CD4-positive, alpha-beta memory T cell (primary cell): ENCODE measurements at regions not wholly inside any gene's neighbourhood (a gene's known extent, or its start where the extent isn't known, plus 50 kb on each side); places are given as distances from the start of the nearest gene placed in this dataset.
"Not testable (repeated sequence)": the region's sequence is repeated elsewhere in the genome, so short reads cannot be mapped to it uniquely, and the experiment has no call there.

Experiments used
- CTCF ChIA-PET: fragments of 350-600 bp; sonication (Branson Sonifier 250); formaldehyde crosslinking; loops from one replicate; lab custom pipeline; 2021; ENCODE audit warnings: inconsistent platforms; ENCODE audit not compliant: partially characterized antibody; lab: Charles Lee
- POLR2A ChIA-PET: fragments of 350-600 bp; sonication (Branson Sonifier 250); formaldehyde crosslinking; loops from one replicate; lab custom pipeline; 2021; ENCODE audit not compliant: partially characterized antibody; lab: Charles Lee
- DNase-seq, 5 donors: peaks; one replicate each; pipeline versions ENCODE4 v3.0.0 to v3.0.0-alpha.2; 2020 to 2022; ENCODE audit warnings: mixed read lengths in 1 of 5
- H3K27ac ChIP-seq: one replicate; pipeline ENCODE4 v1.7.0; 2013; ENCODE audit warnings: low read depth, low read length
- H3K27me3 ChIP-seq: 2 replicates; pipeline ENCODE4 v1.7.0; 2013; ENCODE audit warnings: mild to moderate bottlenecking, low read length, moderate library complexity; ENCODE audit not compliant: insufficient read depth
- H3K36me3 ChIP-seq: 2 replicates; pipeline ENCODE4 v1.7.0; 2013; ENCODE audit warnings: mild to moderate bottlenecking, low read length, moderate library complexity; ENCODE audit not compliant: insufficient read depth
- H3K4me1 ChIP-seq: 2 replicates; pipeline ENCODE4 v1.7.0; 2013; ENCODE audit warnings: mild to moderate bottlenecking, low read length, moderate library complexity; ENCODE audit not compliant: insufficient read depth
- H3K4me3 ChIP-seq, 2 donors: one replicate each; pipeline ENCODE4 v1.7.0; 2013; ENCODE audit warnings: low read length in 2 of 2, mild to moderate bottlenecking in 1 of 2
- H3K9me3 ChIP-seq, 2 donors: one replicate each; pipeline ENCODE4 v1.7.0; 2013; ENCODE audit warnings: low read length in 2 of 2, control low read depth in 1 of 2; ENCODE audit not compliant: control insufficient read depth in 1 of 2
- H3K27ac Mint-ChIP-seq, 7 donors: one replicate each; pipeline ENCODE4 v1.8.0; 2020 to 2021; ENCODE audit warnings: mixed read lengths in 7 of 7, mild to moderate bottlenecking in 6 of 7, inconsistent platforms in 3 of 7, moderate library complexity in 3 of 7
- H3K27me3 Mint-ChIP-seq, 2 donors: one replicate each; pipeline ENCODE4 v1.8.0; 2020 to 2021; ENCODE audit warnings: mixed read lengths in 2 of 2
- H3K36me3 Mint-ChIP-seq, 2 donors: one replicate each; pipeline ENCODE4 v1.8.0; 2020 to 2021; ENCODE audit warnings: mixed read lengths in 2 of 2, inconsistent platforms in 1 of 2, mild to moderate bottlenecking in 1 of 2
- H3K4me1 Mint-ChIP-seq, 4 donors: one replicate each; pipeline ENCODE4 v1.8.0; 2020 to 2021; ENCODE audit warnings: mixed read lengths in 4 of 4, mild to moderate bottlenecking in 1 of 4
- H3K4me3 Mint-ChIP-seq, 8 donors: one replicate each; pipeline ENCODE4 v1.8.0; 2020 to 2021; ENCODE audit warnings: mixed read lengths in 8 of 8, mild to moderate bottlenecking in 7 of 8, moderate library complexity in 6 of 8, inconsistent platforms in 3 of 8
- H3K9me3 Mint-ChIP-seq, 8 donors: one replicate each; pipeline ENCODE4 v1.8.0; 2020 to 2021; ENCODE audit warnings: mixed read lengths in 8 of 8, mild to moderate bottlenecking in 5 of 8, inconsistent platforms in 3 of 8, moderate library complexity in 1 of 8
- intact Hi-C: fragments of 100-400 bp; cut with micrococcal nuclease; formaldehyde crosslinking; loops from one replicate; pipeline ENCODE4 v1.15.1; 2023

- Histone ChIP-seq H3K9me3 (no peaks in the 10 kb centered on the region), H3K4me3 (no peak overlapping the region), H3K27me3 (no peaks in the 10 kb centered on the region), H3K4me1 (no peaks in the 10 kb centered on the region), H3K36me3 (no peaks in the 10 kb centered on the region), H3K27ac (no peak overlapping the region)
- no peak for DNase-seq
- no peaks in the 10 kb centered on the region for H3K36me3 Mint-ChIP-seq
- H3K27ac Mint-ChIP-seq = no peak overlapping the region
- ChIA-PET CTCF (no interaction called here), POLR2A (no interaction called here)
- peaks cover 4 to 13% of the 10 kb centered on the region in 2 donors for H3K27me3 Mint-ChIP-seq
- intact Hi-C loops = no loop called here
- H3K4me3 Mint-ChIP-seq = no peak overlapping the region
- H3K9me3 Mint-ChIP-seq = peaks cover 0 to 1% (median 0%) of the 10 kb centered on the region in 8 donors
- no peaks in the 10 kb centered on the region for H3K4me1 Mint-ChIP-seq
Observed at GRCh38 chr10:6796231-6796630, 216.2 kb upstream of the PRKCQ start.

GRCh38 chr10:6795541-6795940, 215.5 kb upstream of the PRKCQ start:
- H3K9me3 ChIP-seq = no peaks in the 10 kb centered on the region
- H3K27ac Mint-ChIP-seq = peak overlapping the region in 1 of 7 donors; percentile 44
- no peaks in the 10 kb centered on the region for H3K36me3 Mint-ChIP-seq
- no peaks in the 10 kb centered on the region for H3K4me1 ChIP-seq
- H3K4me3 ChIP-seq = no peak overlapping the region
- intact Hi-C loops = no loop called here
- POLR2A ChIA-PET = no interaction called here
- peaks cover 0 to 1% (median 0%) of the 10 kb centered on the region in 8 donors for H3K9me3 Mint-ChIP-seq
- no peaks in the 10 kb centered on the region for H3K4me1 Mint-ChIP-seq
- no peaks in the 10 kb centered on the region for H3K27me3 ChIP-seq
- no peak for DNase-seq
- peaks cover 4 to 9% of the 10 kb centered on the region in 2 donors for H3K27me3 Mint-ChIP-seq
- H3K4me3 Mint-ChIP-seq = no peak overlapping the region
- CTCF ChIA-PET = no interaction called here
- H3K27ac ChIP-seq = no peak overlapping the region
- no peaks in the 10 kb centered on the region for H3K36me3 ChIP-seq

GRCh38 chr10:6794841-6795240, 214.8 kb upstream of the PRKCQ start:
- intact Hi-C loops, DNase-seq, CTCF ChIA-PET, H3K27me3 Mint-ChIP-seq, H3K4me3 ChIP-seq, H3K36me3 ChIP-seq, H3K4me1 ChIP-seq, H3K4me1 Mint-ChIP-seq, H3K9me3 ChIP-seq, H3K27ac ChIP-seq, H3K36me3 Mint-ChIP-seq, H3K27me3 ChIP-seq, POLR2A ChIA-PET, H3K4me3 Mint-ChIP-seq, H3K9me3 Mint-ChIP-seq, H3K27ac Mint-ChIP-seq: not testable (repeated sequence)

- no peak overlapping the region for H3K4me3 ChIP-seq
- Mint-ChIP-seq H3K36me3 (no peaks in the 10 kb centered on the region), H3K4me1 (no peaks in the 10 kb centered on the region), H3K4me3 (no peak overlapping the region), H3K9me3 (peaks cover 0 to 1% (median 0%) of the 10 kb centered on the region in 8 donors), H3K27me3 (peaks cover 4 to 9% of the 10 kb centered on the region in 2 donors), H3K27ac (no peak overlapping the region)
- intact Hi-C loops = no loop called here
- no peaks in the 10 kb centered on the region for H3K27me3 ChIP-seq
- H3K36me3 ChIP-seq = no peaks in the 10 kb centered on the region
- no peak overlapping the region for H3K27ac ChIP-seq
- CTCF ChIA-PET = no interaction called here
- no peaks in the 10 kb centered on the region for H3K4me1 ChIP-seq
- H3K9me3 ChIP-seq = no peaks in the 10 kb centered on the region
- POLR2A ChIA-PET = no interaction called here
- no peak for DNase-seq
Observed at GRCh38 chr10:6794441-6794840, 214.4 kb upstream of the PRKCQ start.

GRCh38 chr10:6788731-6789130, 208.7 kb upstream of the PRKCQ start:
- Mint-ChIP-seq H3K27ac (no peak overlapping the region), H3K36me3 (no peaks in the 10 kb centered on the region), H3K4me3 (no peak overlapping the region), H3K9me3 (no peaks in the 10 kb centered on the region), H3K27me3 (peaks cover 3 to 9% of the 10 kb centered on the region in 2 donors), H3K4me1 (no peaks in the 10 kb centered on the region)
- intact Hi-C loops = no loop called here
- CTCF ChIA-PET = no interaction called here
- POLR2A ChIA-PET = no interaction called here
- no peaks in the 10 kb centered on the region for H3K27me3 ChIP-seq
- no peak for DNase-seq
- H3K4me1 ChIP-seq = no peaks in the 10 kb centered on the region
- H3K27ac ChIP-seq = no peak overlapping the region
- no peaks in the 10 kb centered on the region for H3K9me3 ChIP-seq
- no peak overlapping the region for H3K4me3 ChIP-seq
- H3K36me3 ChIP-seq = no peaks in the 10 kb centered on the region

GRCh38 chr10:6788231-6788630, 208.2 kb upstream of the PRKCQ start:
- no peak overlapping the region for H3K27ac ChIP-seq
- H3K27me3 ChIP-seq = no peaks in the 10 kb centered on the region
- no peaks in the 10 kb centered on the region for H3K4me1 Mint-ChIP-seq
- peaks cover 5 to 8% of the 10 kb centered on the region in 2 donors for H3K27me3 Mint-ChIP-seq
- H3K4me3 Mint-ChIP-seq = no peak overlapping the region
- no peaks in the 10 kb centered on the region for H3K9me3 ChIP-seq
- intact Hi-C loops = no loop called here
- no peak overlapping the region for H3K27ac Mint-ChIP-seq
- H3K4me1 ChIP-seq = no peaks in the 10 kb centered on the region
- CTCF ChIA-PET = no interaction called here
- H3K36me3 ChIP-seq = no peaks in the 10 kb centered on the region
- no peaks in the 10 kb centered on the region for H3K36me3 Mint-ChIP-seq
- POLR2A ChIA-PET = no interaction called here
- no peak for DNase-seq
- no peaks in the 10 kb centered on the region for H3K9me3 Mint-ChIP-seq
- no peak overlapping the region for H3K4me3 ChIP-seq

GRCh38 chr10:6787718-6788117, 207.6 kb upstream of the PRKCQ start:
- CTCF ChIA-PET = no interaction called here

GRCh38 chr10:6787091-6787490, 207.0 kb upstream of the PRKCQ start:
- DNase-seq = no peak
- CTCF ChIA-PET = no interaction called here
- no peaks in the 10 kb centered on the region for H3K36me3 ChIP-seq
- intact Hi-C loops = no loop called here
- H3K4me3 ChIP-seq = no peak overlapping the region
- Mint-ChIP-seq H3K4me3 (no peak overlapping the region), H3K27ac (no peak overlapping the region), H3K9me3 (no peaks in the 10 kb centered on the region), H3K4me1 (no peaks in the 10 kb centered on the region), H3K27me3 (peaks cover 11 to 12% of the 10 kb centered on the region in 2 donors), H3K36me3 (no peaks in the 10 kb centered on the region)
- H3K4me1 ChIP-seq = no peaks in the 10 kb centered on the region
- no peaks in the 10 kb centered on the region for H3K9me3 ChIP-seq
- no peaks in the 10 kb centered on the region for H3K27me3 ChIP-seq
- POLR2A ChIA-PET = no interaction called here
- H3K27ac ChIP-seq = no peak overlapping the region

More at GRCh38 chr10:6787718-6788117, 207.6 kb upstream of the PRKCQ start:
- intact Hi-C loops = no loop called here
- Histone ChIP-seq H3K4me1 (no peaks in the 10 kb centered on the region), H3K4me3 (no peak overlapping the region), H3K27ac (no peak overlapping the region), H3K9me3 (no peaks in the 10 kb centered on the region), H3K36me3 (no peaks in the 10 kb centered on the region), H3K27me3 (no peaks in the 10 kb centered on the region)
- peaks cover 9 to 10% of the 10 kb centered on the region in 2 donors for H3K27me3 Mint-ChIP-seq
- peak overlapping the region in 1 of 7 donors; percentile 37 for H3K27ac Mint-ChIP-seq
- no peak overlapping the region for H3K4me3 Mint-ChIP-seq
- POLR2A ChIA-PET = no interaction called here
- H3K4me1 Mint-ChIP-seq = no peaks in the 10 kb centered on the region
- no peak for DNase-seq
- no peaks in the 10 kb centered on the region for H3K36me3 Mint-ChIP-seq
- H3K9me3 Mint-ChIP-seq = no peaks in the 10 kb centered on the region
